HUES64 (cell line): ENCODE measurements at regions not wholly inside any gene's neighbourhood (a gene's known extent, or its start where the extent isn't known, plus 50 kb on each side); places are given as distances from the start of the nearest gene placed in this dataset.

Source experiments
- H3K27ac ChIP-seq: 2 replicates; pipeline ENCODE4 v1.7.0; 2013; ENCODE audit warnings: low read depth, low read length, inconsistent platforms
- H3K27me3 ChIP-seq: 2 replicates; pipeline ENCODE4 v1.6.1; 2013; ENCODE audit warnings: mild to moderate bottlenecking, low read length; ENCODE audit not compliant: insufficient read depth
- H3K36me3 ChIP-seq: 2 replicates; pipeline ENCODE4 v1.6.1; 2013; ENCODE audit warnings: mild to moderate bottlenecking, low read length; ENCODE audit not compliant: insufficient read depth
- H3K4me1 ChIP-seq: 2 replicates; pipeline ENCODE4 v1.6.1; 2013; ENCODE audit warnings: mild to moderate bottlenecking, low read length, moderate library complexity; ENCODE audit not compliant: insufficient read depth
- H3K4me3 ChIP-seq: 2 replicates; pipeline ENCODE4 v1.5.1; 2013; ENCODE audit warnings: mild to moderate bottlenecking, low read length, moderate library complexity
- H3K9ac ChIP-seq: 2 replicates; pipeline ENCODE4 v1.6.1; 2013; ENCODE audit warnings: mild to moderate bottlenecking, low read depth, low read length
- H3K9me3 ChIP-seq: 2 replicates; pipeline ENCODE4 v1.6.1; 2013; ENCODE audit warnings: low read depth, low read length; ENCODE audit not compliant: insufficient read depth
- WGBS: fragments of 150-250, 120-280 bp; methylation state at CpG from one replicate; pipeline ENCODE4 v1.1.7; 2013; ENCODE audit warnings: missing lambda C conversion rate; 5-methylcytosine and 5-hydroxymethylcytosine counted together

GRCh38 chr11:134882671-134883297 lies 470.7 kb upstream of the B3GAT1 start:
- no peak overlapping the region for H3K27ac ChIP-seq
- 72% methylated on average over 13 of the region's 13 CpGs for WGBS
- no peak overlapping the region for H3K4me3 ChIP-seq
- H3K9ac ChIP-seq: no peak overlapping the region
- H3K9me3 ChIP-seq: no peaks in the 10 kb centered on the region
- H3K36me3 ChIP-seq: no peaks in the 10 kb centered on the region
- no peaks in the 10 kb centered on the region for H3K27me3 ChIP-seq
- H3K4me1 ChIP-seq: no peaks in the 10 kb centered on the region

GRCh38 chr11:134882141-134882540 lies 470.1 kb upstream of the B3GAT1 start:
- H3K36me3 ChIP-seq: no peaks in the 10 kb centered on the region
- H3K9ac ChIP-seq: no peak overlapping the region
- no peak overlapping the region for H3K4me3 ChIP-seq
- no peak overlapping the region for H3K27ac ChIP-seq
- H3K9me3 ChIP-seq: no peaks in the 10 kb centered on the region
- no peaks in the 10 kb centered on the region for H3K27me3 ChIP-seq
- H3K4me1 ChIP-seq: no peaks in the 10 kb centered on the region
- WGBS: 92% methylated on average over 11 of the region's 11 CpGs

- Histone ChIP-seq H3K9ac (no peak overlapping the region), H3K4me1 (no peaks in the 10 kb centered on the region), H3K36me3 (no peaks in the 10 kb centered on the region), H3K4me3 (no peak overlapping the region), H3K27me3 (no peaks in the 10 kb centered on the region), H3K27ac (no peak overlapping the region), H3K9me3 (no peaks in the 10 kb centered on the region)
- WGBS: 82% methylated on average over 6 of the region's 6 CpGs
Measured at GRCh38 chr11:134880788-134881187, 468.7 kb upstream of the B3GAT1 start.

- H3K4me1 ChIP-seq: no peaks in the 10 kb centered on the region
- H3K27ac ChIP-seq: no peak overlapping the region
- H3K9me3 ChIP-seq: no peaks in the 10 kb centered on the region
- H3K36me3 ChIP-seq: no peaks in the 10 kb centered on the region
- no peaks in the 10 kb centered on the region for H3K27me3 ChIP-seq
- 95% methylated on average over 3 of the region's 3 CpGs for WGBS
- no peak overlapping the region for H3K4me3 ChIP-seq
- H3K9ac ChIP-seq: no peak overlapping the region
Measured at GRCh38 chr11:134879931-134880330, 467.9 kb upstream of the B3GAT1 start.

- Histone ChIP-seq H3K27me3 (no peaks in the 10 kb centered on the region), H3K36me3 (no peaks in the 10 kb centered on the region), H3K4me1 (no peaks in the 10 kb centered on the region), H3K27ac (no peak overlapping the region), H3K9me3 (no peaks in the 10 kb centered on the region), H3K9ac (no peak overlapping the region), H3K4me3 (no peak overlapping the region)
- 91% methylated on average over 4 of the region's 4 CpGs for WGBS
Measured at GRCh38 chr11:134879341-134879740, 467.3 kb upstream of the B3GAT1 start.

- Histone ChIP-seq H3K36me3 (no peaks in the 10 kb centered on the region), H3K4me1 (no peaks in the 10 kb centered on the region)
Measured at GRCh38 chr11:134878785-134879184, 466.7 kb upstream of the B3GAT1 start.

GRCh38 chr11:134876226-134876625 lies 464.2 kb upstream of the B3GAT1 start:
- 91% methylated on average over 8 of the region's 8 CpGs for WGBS

More at GRCh38 chr11:134878785-134879184, 466.7 kb upstream of the B3GAT1 start:
- Histone ChIP-seq H3K9ac (no peak overlapping the region), H3K9me3 (no peaks in the 10 kb centered on the region), H3K27me3 (no peaks in the 10 kb centered on the region), H3K27ac (no peak overlapping the region), H3K4me3 (no peak overlapping the region)
- WGBS: 86% methylated on average over 6 of the region's 6 CpGs

GRCh38 chr11:134866981-134867675 lies 455.1 kb upstream of the B3GAT1 start:
- Histone ChIP-seq H3K4me1 (no peaks in the 10 kb centered on the region), H3K36me3 (no peaks in the 10 kb centered on the region)
- 94% methylated on average over 11 of the region's 11 CpGs for WGBS

More at GRCh38 chr11:134876226-134876625, 464.2 kb upstream of the B3GAT1 start:
- no peaks in the 10 kb centered on the region for H3K9me3 ChIP-seq
- no peaks in the 10 kb centered on the region for H3K27me3 ChIP-seq
- H3K4me1 ChIP-seq: no peaks in the 10 kb centered on the region
- H3K36me3 ChIP-seq: no peaks in the 10 kb centered on the region
- H3K27ac ChIP-seq: no peak overlapping the region
- no peak overlapping the region for H3K4me3 ChIP-seq
- H3K9ac ChIP-seq: no peak overlapping the region

GRCh38 chr11:134866215-134866614 lies 454.2 kb upstream of the B3GAT1 start:
- Histone ChIP-seq H3K4me1 (no peaks in the 10 kb centered on the region), H3K36me3 (no peaks in the 10 kb centered on the region), H3K4me3 (no peak overlapping the region), H3K9ac (no peak overlapping the region), H3K9me3 (no peaks in the 10 kb centered on the region), H3K27ac (no peak overlapping the region), H3K27me3 (peaks cover 8% of the 10 kb centered on the region)
- WGBS: 87% methylated on average over 6 of the region's 6 CpGs

More at GRCh38 chr11:134866981-134867675, 455.1 kb upstream of the B3GAT1 start:
- no peak overlapping the region for H3K27ac ChIP-seq
- no peak overlapping the region for H3K9ac ChIP-seq
- H3K27me3 ChIP-seq: peaks cover 8% of the 10 kb centered on the region
- H3K4me3 ChIP-seq: no peak overlapping the region
- H3K9me3 ChIP-seq: no peaks in the 10 kb centered on the region

- Histone ChIP-seq H3K27me3 (peaks cover 8% of the 10 kb centered on the region), H3K9me3 (no peaks in the 10 kb centered on the region), H3K4me3 (no peak overlapping the region), H3K4me1 (no peaks in the 10 kb centered on the region), H3K9ac (no peak overlapping the region), H3K27ac (no peak overlapping the region), H3K36me3 (no peaks in the 10 kb centered on the region)
- 93% methylated on average over 6 of the region's 6 CpGs for WGBS
Measured at GRCh38 chr11:134864968-134865305, 452.9 kb upstream of the B3GAT1 start.

- WGBS: 88% methylated on average over 23 of the region's 23 CpGs
- Histone ChIP-seq H3K9ac (no peak overlapping the region), H3K4me1 (no peaks in the 10 kb centered on the region), H3K27ac (no peak overlapping the region), H3K36me3 (no peaks in the 10 kb centered on the region), H3K27me3 (peaks cover 8% of the 10 kb centered on the region), H3K9me3 (no peaks in the 10 kb centered on the region), H3K4me3 (no peak overlapping the region)
Measured at GRCh38 chr11:134864233-134864967, 452.4 kb upstream of the B3GAT1 start.
